GM19452 (cell line): ENCODE measurements at regions not wholly inside any gene's neighbourhood (a gene's known extent, or its start where the extent isn't known, plus 50 kb on each side); places are given as distances from the start of the nearest gene placed in this dataset.
"Not testable (repeated sequence)": the region's sequence is repeated elsewhere in the genome, so short reads cannot be mapped to it uniquely, and the experiment has no call there.

Experiments used
- ATAC-seq: cut with Tn5 transposase; IDR thresholded peaks from one replicate; pipeline ENCODE4 v1.9.1; 2021; ENCODE audit not compliant: unreplicated experiment

- no peak for ATAC-seq
Measured at GRCh38 chr18:11464129-11464528, 145.3 kb upstream of the SLC35G4 start.

GRCh38 chr18:11458447-11458846 lies 150.9 kb upstream of the SLC35G4 start:
- ATAC-seq = no peak

GRCh38 chr18:11457853-11458252 lies 151.5 kb upstream of the SLC35G4 start:
- not testable (repeated sequence) for ATAC-seq

GRCh38 chr18:11454040-11454439 lies 155.4 kb upstream of the SLC35G4 start:
- no peak for ATAC-seq

GRCh38 chr18:11444169-11444568 lies 165.2 kb upstream of the SLC35G4 start:
- not testable (repeated sequence) for ATAC-seq

GRCh38 chr18:11437046-11437445 lies 172.3 kb upstream of the SLC35G4 start:
- no peak for ATAC-seq

GRCh38 chr18:11432360-11432811 lies 177.0 kb upstream of the SLC35G4 start:
- ATAC-seq = no peak

- no peak for ATAC-seq
Measured at GRCh38 chr18:11429876-11430275, 179.5 kb upstream of the SLC35G4 start.

- no peak for ATAC-seq
Measured at GRCh38 chr18:11425211-11425610, 184.2 kb upstream of the SLC35G4 start.

GRCh38 chr18:11419338-11419737 lies 190.1 kb upstream of the SLC35G4 start:
- no peak for ATAC-seq

GRCh38 chr18:11412811-11413210 lies 196.6 kb upstream of the SLC35G4 start:
- ATAC-seq = no peak

- ATAC-seq = no peak
Measured at GRCh38 chr18:11411048-11411447, 198.3 kb upstream of the SLC35G4 start.

- ATAC-seq = no peak
Measured at GRCh38 chr18:11408555-11409065, 200.8 kb upstream of the SLC35G4 start.

- ATAC-seq = no peak
Measured at GRCh38 chr18:11407940-11408339, 201.5 kb upstream of the SLC35G4 start.

GRCh38 chr18:11405804-11406203 lies 203.6 kb upstream of the SLC35G4 start:
- no peak for ATAC-seq

- no peak for ATAC-seq
Measured at GRCh38 chr18:11400703-11401102, 208.7 kb upstream of the SLC35G4 start.

- ATAC-seq = no peak
Measured at GRCh38 chr18:11398625-11399024, 210.8 kb upstream of the SLC35G4 start.

- no peak for ATAC-seq
Measured at GRCh38 chr18:11392980-11393885, 216.2 kb upstream of the SLC35G4 start.

GRCh38 chr18:11392292-11392691 lies 217.1 kb upstream of the SLC35G4 start:
- ATAC-seq = no peak

GRCh38 chr18:11391661-11392060 lies 217.7 kb upstream of the SLC35G4 start:
- ATAC-seq = no peak

- ATAC-seq = no peak
Measured at GRCh38 chr18:11388755-11389680, 220.4 kb upstream of the SLC35G4 start.
